ENCODE measurements at regions not wholly inside any gene's neighbourhood (a gene's known extent, or its start where the extent isn't known, plus 50 kb on each side); places are given as distances from the start of the nearest gene placed in this dataset.
"Not testable (repeated sequence)": the region's sequence is repeated elsewhere in the genome, so short reads cannot be mapped to it uniquely, and the experiment has no call there.

GRCh38 chr11:69213316-69213715 lies 57.6 kb downstream of the SMIM38 start:
- no peaks in the 10 kb centered on the region for H3K9me3 Mint-ChIP-seq (ENCODE audit: insufficient read depth)
- H3K4me1 Mint-ChIP-seq (ENCODE audit: low read depth), result no peaks in the 10 kb centered on the region
- H3K27ac Mint-ChIP-seq, result no peak overlapping the region
- no peak for ATAC-seq
- peaks cover 14% of the 10 kb centered on the region for H3K27me3 Mint-ChIP-seq (ENCODE audit: low read depth)
- CTCF ChIA-PET, result no interaction called here
- no peak overlapping the region for H3K4me3 Mint-ChIP-seq
- no peaks in the 10 kb centered on the region for H3K36me3 Mint-ChIP-seq (ENCODE audit: low read depth)
- no peak for DNase-seq
- POLR2A ChIA-PET, result no interaction called here

- CTCF ChIA-PET, result no interaction called here
- H3K4me1 Mint-ChIP-seq (ENCODE audit: low read depth), result no peaks in the 10 kb centered on the region
- H3K4me3 Mint-ChIP-seq, result no peak overlapping the region
- POLR2A ChIA-PET, result no interaction called here
- no peak for DNase-seq
- no peak overlapping the region for H3K27ac Mint-ChIP-seq
- no peak for ATAC-seq
- H3K9me3 Mint-ChIP-seq (ENCODE audit: insufficient read depth), result no peaks in the 10 kb centered on the region
- H3K27me3 Mint-ChIP-seq (ENCODE audit: low read depth), result peaks cover 14% of the 10 kb centered on the region
- H3K36me3 Mint-ChIP-seq (ENCODE audit: low read depth), result no peaks in the 10 kb centered on the region
Observed at GRCh38 chr11:69213964-69214363, 58.2 kb downstream of the SMIM38 start.

DNA sequence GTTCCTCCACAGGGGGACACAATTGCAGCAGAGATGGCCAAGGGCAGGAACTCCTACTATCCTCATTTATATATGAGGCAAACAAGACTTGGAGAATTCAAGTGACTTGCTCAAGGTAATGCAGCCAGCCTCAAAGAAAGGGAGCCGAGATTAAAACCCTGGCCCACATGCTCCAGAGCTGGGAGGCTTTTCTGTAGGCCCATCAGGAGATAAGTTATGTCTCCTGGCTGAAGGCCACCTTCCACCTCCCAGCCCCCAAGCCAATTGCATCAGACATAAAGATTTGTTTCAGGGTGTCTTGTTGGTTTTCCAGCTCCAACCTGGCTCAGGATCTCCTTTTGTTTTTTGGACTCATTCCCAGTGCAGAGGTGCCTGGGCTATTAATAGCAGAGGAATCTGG lies 59.5 kb downstream of the SMIM38 start:
- ATAC-seq (no peak), DNase-seq (no peak)
- Mint-ChIP-seq H3K4me1 (ENCODE audit: low read depth) (no peaks in the 10 kb centered on the region), H3K36me3 (ENCODE audit: low read depth) (no peaks in the 10 kb centered on the region), H3K27me3 (ENCODE audit: low read depth) (peaks cover 14% of the 10 kb centered on the region), H3K9me3 (ENCODE audit: insufficient read depth) (no peaks in the 10 kb centered on the region), H3K27ac (no peak overlapping the region), H3K4me3 (no peak overlapping the region)
- ChIA-PET CTCF (no interaction called here), POLR2A (no interaction called here)

DNA sequence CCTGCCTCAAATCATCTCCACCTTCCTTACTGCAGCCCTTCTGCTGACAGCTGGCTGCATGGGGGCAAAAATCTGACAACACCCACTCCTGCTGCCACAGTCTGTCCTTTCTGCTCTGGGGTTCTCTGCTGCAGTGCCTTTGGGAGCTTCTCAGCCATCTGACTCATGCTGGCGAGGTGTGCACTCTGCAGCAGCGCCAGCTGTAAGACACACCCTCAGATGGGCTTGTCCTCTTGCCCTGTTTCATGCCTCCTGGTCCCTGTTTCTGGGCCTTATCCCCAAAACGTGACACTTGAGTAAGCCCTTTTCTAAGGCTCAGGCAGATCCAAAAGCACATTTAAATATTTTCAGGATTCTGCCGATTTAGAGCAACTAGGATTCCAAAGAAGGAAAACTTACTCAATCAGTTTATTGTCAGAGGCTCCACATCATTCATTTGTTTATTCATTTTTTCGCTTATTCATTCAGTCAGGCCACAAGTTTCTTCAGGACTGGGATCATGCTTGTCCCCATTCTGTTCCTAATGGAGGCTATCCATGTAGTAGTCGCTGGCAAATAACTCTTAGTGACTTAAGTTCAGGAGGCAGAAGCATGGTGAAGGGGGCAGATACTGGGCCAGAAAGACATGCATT lies 60.2 kb downstream of the SMIM38 start:
- no peaks in the 10 kb centered on the region for H3K9me3 Mint-ChIP-seq (ENCODE audit: insufficient read depth)
- POLR2A ChIA-PET, result no interaction called here
- no peaks in the 10 kb centered on the region for H3K4me1 Mint-ChIP-seq (ENCODE audit: low read depth)
- H3K36me3 Mint-ChIP-seq (ENCODE audit: low read depth), result no peaks in the 10 kb centered on the region
- no peak overlapping the region for H3K4me3 Mint-ChIP-seq
- H3K27me3 Mint-ChIP-seq (ENCODE audit: low read depth), result peaks cover 14% of the 10 kb centered on the region
- ATAC-seq (no peak), DNase-seq (no peak)
- CTCF ChIA-PET, result no interaction called here
- H3K27ac Mint-ChIP-seq, result no peak overlapping the region

GRCh38 chr11:69216647-69217051 lies 60.9 kb downstream of the SMIM38 start:
- Mint-ChIP-seq H3K9me3 (ENCODE audit: insufficient read depth) (no peaks in the 10 kb centered on the region), H3K36me3 (ENCODE audit: low read depth) (no peaks in the 10 kb centered on the region), H3K27ac (no peak overlapping the region), H3K4me1 (ENCODE audit: low read depth) (no peaks in the 10 kb centered on the region), H3K4me3 (no peak overlapping the region), H3K27me3 (ENCODE audit: low read depth) (peaks cover 8% of the 10 kb centered on the region)
- ChIA-PET POLR2A (no interaction called here), CTCF (no interaction called here)
- DNase-seq (no peak), ATAC-seq (no peak)

DNA sequence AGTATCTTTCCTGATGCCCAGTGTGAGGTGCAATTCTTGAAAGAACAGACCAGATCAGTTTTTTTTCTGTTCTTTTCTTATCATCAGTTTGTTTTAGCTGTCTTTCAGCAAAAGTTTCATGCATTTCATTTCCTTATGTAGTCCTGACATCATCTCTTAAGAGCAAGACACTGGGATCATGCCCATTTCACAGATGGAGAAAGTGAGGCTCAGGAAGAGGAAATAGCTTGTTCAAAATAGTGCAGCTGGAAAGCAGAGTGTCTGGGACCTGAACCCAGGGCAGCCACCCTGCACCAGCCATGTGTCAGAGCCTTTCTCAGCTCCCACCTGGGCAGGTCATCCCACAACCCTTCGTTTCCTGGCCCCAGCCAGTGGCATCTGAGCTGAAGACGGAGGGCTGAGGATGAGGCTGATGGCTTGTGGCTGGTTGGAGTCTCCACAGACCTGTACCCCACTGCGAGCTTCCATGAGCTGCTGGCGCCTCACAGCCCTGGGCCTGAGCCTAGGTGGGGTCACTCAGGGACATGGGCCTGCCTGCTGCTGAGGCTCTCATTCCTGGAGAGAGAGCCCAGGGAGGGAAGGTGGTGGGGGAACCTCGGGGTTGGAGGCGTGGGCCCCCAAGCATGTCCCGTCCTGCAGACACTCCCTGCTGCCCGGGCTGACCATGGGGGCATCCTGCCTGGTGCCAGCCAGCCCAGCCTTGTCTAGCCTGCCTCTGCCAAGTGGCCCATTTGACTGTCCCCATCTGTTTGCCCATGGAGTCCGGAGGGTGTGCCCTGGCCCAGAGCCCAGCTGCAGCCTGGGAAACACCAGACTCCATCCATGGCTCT lies 61.8 kb downstream of the SMIM38 start:
- H3K9me3 Mint-ChIP-seq (ENCODE audit: insufficient read depth), result no peaks in the 10 kb centered on the region
- no peak overlapping the region for H3K27ac Mint-ChIP-seq
- ATAC-seq (no peak), DNase-seq (no peak)
- no peak overlapping the region for H3K4me3 Mint-ChIP-seq
- no peaks in the 10 kb centered on the region for H3K36me3 Mint-ChIP-seq (ENCODE audit: low read depth)
- H3K4me1 Mint-ChIP-seq (ENCODE audit: low read depth), result no peaks in the 10 kb centered on the region
- POLR2A ChIA-PET, result interaction anchor here (0.7 kb wide), 1 partner anchor 142 kb away, joined by 3 read pairs; no protein-coding TSS in a partner anchor
- H3K27me3 Mint-ChIP-seq (ENCODE audit: low read depth), result peaks cover 4% of the 10 kb centered on the region
- CTCF ChIA-PET, result no interaction called here

DNA sequence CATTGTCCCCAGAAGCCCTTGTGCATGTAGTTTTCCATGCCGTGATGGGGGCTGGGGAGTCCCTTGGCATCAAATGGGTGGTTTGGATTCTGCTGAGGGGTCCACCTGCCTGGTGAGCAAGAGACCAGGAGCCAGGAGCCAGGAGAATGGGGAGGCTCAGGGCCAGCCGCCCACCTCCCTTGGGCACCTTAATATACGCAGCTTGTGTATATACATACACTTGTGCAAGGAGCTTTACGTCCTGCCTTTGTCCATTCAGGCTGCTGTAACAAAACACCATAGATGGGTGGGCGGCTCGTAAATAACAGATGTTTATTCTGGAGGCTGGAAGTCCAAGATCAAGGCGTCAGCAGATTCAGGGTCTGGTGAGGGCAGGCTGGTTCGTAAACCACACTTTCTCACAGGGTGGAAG lies 62.5 kb downstream of the SMIM38 start:
- POLR2A ChIA-PET, result no interaction called here
- Mint-ChIP-seq H3K36me3 (ENCODE audit: low read depth) (no peaks in the 10 kb centered on the region), H3K4me1 (ENCODE audit: low read depth) (no peaks in the 10 kb centered on the region), H3K27me3 (ENCODE audit: low read depth) (peaks cover 2% of the 10 kb centered on the region), H3K9me3 (ENCODE audit: insufficient read depth) (no peaks in the 10 kb centered on the region), H3K27ac (no peak overlapping the region), H3K4me3 (no peak overlapping the region)
- no peak for ATAC-seq
- CTCF ChIA-PET, result no interaction called here
- DNase-seq, result no peak

DNA sequence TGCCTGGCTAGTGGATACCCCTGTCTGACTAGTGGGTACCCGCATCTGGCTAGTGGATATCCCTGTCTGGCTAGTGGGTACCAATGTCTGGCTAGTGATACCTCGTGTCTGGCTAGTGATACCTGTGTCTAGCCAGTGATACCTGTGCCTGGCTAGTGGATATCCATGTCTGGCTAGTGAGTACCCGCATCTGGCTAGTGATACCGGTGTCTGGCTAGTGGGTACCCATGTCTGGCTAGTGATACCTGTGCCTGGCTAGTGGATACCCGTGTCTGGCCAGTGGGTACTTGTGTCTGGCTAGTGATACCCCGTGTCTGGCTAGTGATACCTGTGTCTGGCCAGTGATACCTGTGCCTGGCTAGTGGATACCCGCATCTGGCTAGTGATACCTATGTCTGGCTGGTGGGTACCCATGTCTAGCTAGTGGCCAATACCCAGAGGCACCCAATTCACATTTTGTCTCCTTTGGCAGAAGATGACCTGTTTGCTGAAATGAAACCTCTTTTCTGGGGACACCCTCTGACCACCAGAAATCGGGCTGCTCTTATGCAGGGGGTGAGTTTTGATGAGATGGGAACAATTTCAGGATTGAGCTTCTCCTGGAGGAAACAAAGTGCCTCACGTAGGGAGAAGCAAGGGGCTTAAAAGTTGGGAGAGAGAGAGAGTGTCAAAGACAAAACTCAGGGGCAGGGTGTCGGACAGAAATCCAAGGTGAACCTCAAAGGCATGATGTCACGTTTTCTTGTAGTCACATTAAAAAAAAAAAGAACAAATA lies 63.4 kb downstream of the SMIM38 start:
- Mint-ChIP-seq H3K9me3 (ENCODE audit: insufficient read depth) (no peaks in the 10 kb centered on the region), H3K36me3 (ENCODE audit: low read depth) (no peaks in the 10 kb centered on the region), H3K27me3 (ENCODE audit: low read depth) (peaks cover 5% of the 10 kb centered on the region), H3K4me3 (no peak overlapping the region), H3K4me1 (ENCODE audit: low read depth) (no peaks in the 10 kb centered on the region), H3K27ac (no peak overlapping the region)
- CTCF ChIA-PET, result no interaction called here
- POLR2A ChIA-PET, result no interaction called here
- DNase-seq (no peak), ATAC-seq (no peak)

GRCh38 chr11:69219991-69220390 lies 64.3 kb downstream of the SMIM38 start:
- no peak for DNase-seq
- CTCF ChIA-PET, result no interaction called here
- POLR2A ChIA-PET, result no interaction called here

GRCh38 chr11:69220561-69221051 lies 64.9 kb downstream of the SMIM38 start:
- H3K4me3 Mint-ChIP-seq, result no peak overlapping the region
- POLR2A ChIA-PET, result no interaction called here
- no peaks in the 10 kb centered on the region for H3K4me1 Mint-ChIP-seq (ENCODE audit: low read depth)
- DNase-seq (no peak), ATAC-seq (no peak)
- peaks cover 12% of the 10 kb centered on the region for H3K27me3 Mint-ChIP-seq (ENCODE audit: low read depth)
- H3K27ac Mint-ChIP-seq, result no peak overlapping the region
- CTCF ChIA-PET, result no interaction called here
- no peaks in the 10 kb centered on the region for H3K9me3 Mint-ChIP-seq (ENCODE audit: insufficient read depth)
- H3K36me3 Mint-ChIP-seq (ENCODE audit: low read depth), result no peaks in the 10 kb centered on the region

More at GRCh38 chr11:69219991-69220390, 64.3 kb downstream of the SMIM38 start:
- Mint-ChIP-seq H3K4me1 (ENCODE audit: low read depth) (no peaks in the 10 kb centered on the region), H3K27me3 (ENCODE audit: low read depth) (peaks cover 6% of the 10 kb centered on the region), H3K36me3 (ENCODE audit: low read depth) (no peaks in the 10 kb centered on the region), H3K9me3 (ENCODE audit: insufficient read depth) (no peaks in the 10 kb centered on the region), H3K4me3 (no peak overlapping the region), H3K27ac (no peak overlapping the region)
- ATAC-seq, result no peak

DNA sequence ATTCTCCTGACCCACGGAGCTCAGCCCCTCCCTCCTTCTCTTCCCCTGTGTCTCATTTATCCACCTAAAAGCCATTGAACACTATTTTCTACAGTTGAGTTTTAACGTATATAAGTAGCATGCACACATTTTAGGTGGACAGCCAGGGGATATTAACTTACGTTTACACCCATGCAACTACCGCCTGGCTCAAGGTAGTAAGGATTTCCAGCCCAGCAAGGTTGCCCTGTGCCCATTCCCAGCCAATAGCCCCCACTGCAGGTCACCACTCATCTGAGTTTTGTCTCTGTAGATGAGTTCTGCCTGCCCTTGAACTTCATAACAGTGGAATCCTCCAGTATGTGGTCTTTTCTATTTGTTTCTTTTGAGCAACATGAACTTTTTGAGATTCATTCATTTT lies 65.4 kb downstream of the SMIM38 start:
- ChIA-PET CTCF (no interaction called here), POLR2A (no interaction called here)
- DNase-seq, result no peak
- H3K36me3 Mint-ChIP-seq (ENCODE audit: low read depth), result no peaks in the 10 kb centered on the region
- H3K4me1 Mint-ChIP-seq (ENCODE audit: low read depth), result no peaks in the 10 kb centered on the region
- no peak overlapping the region for H3K27ac Mint-ChIP-seq
- H3K4me3 Mint-ChIP-seq, result no peak overlapping the region
- no peak for ATAC-seq
- H3K27me3 Mint-ChIP-seq (ENCODE audit: low read depth), result peaks cover 15% of the 10 kb centered on the region
- no peaks in the 10 kb centered on the region for H3K9me3 Mint-ChIP-seq (ENCODE audit: insufficient read depth)

GRCh38 chr11:69221636-69222035 lies 65.9 kb downstream of the SMIM38 start:
- DNase-seq; H3K27ac Mint-ChIP-seq; ATAC-seq; POLR2A ChIA-PET; H3K36me3 Mint-ChIP-seq (ENCODE audit: low read depth); CTCF ChIA-PET; H3K4me3 Mint-ChIP-seq; H3K4me1 Mint-ChIP-seq (ENCODE audit: low read depth); H3K9me3 Mint-ChIP-seq (ENCODE audit: insufficient read depth): not testable (repeated sequence)
- H3K27me3 Mint-ChIP-seq (ENCODE audit: low read depth), result peaks cover 21% of the 10 kb centered on the region
